Stomach (tissue), 8 donors: ENCODE measurements at regions not wholly inside any gene's neighbourhood (a gene's known extent, or its start where the extent isn't known, plus 50 kb on each side); places are given as distances from the start of the nearest gene placed in this dataset.

Experiments
- DNase-seq, 2 donors: peaks; one replicate each; pipeline versions ENCODE4 v3.0.0 to v3.0.0-alpha.2; 2013 to 2019
- H3K27ac ChIP-seq, 5 donors: fragments of 200-600 bp in 4 of 5; sonication (generic) in 4 of 5; one replicate each; pipeline ENCODE4 v1.5.1; 2013 to 2019; ENCODE audit warnings: mild to moderate bottlenecking in 1 of 5, moderate library complexity in 1 of 5
- H3K27me3 ChIP-seq, 3 donors: fragments of 200-600 bp; sonication (generic); one replicate each; pipeline ENCODE4 v1.5.1; 2017 to 2019; ENCODE audit warnings: mixed run types in 1 of 3
- H3K36me3 ChIP-seq, 4 donors: fragments of 200-600 bp; sonication (generic); 1 replicate in 3 of 4; 2 replicates in 1 of 4; pipeline ENCODE4 v1.5.1; 2016 to 2019
- H3K4me1 ChIP-seq, 4 donors: fragments of 200-600 bp; sonication (generic); one replicate each; pipeline ENCODE4 v1.5.1; 2016 to 2019
- H3K4me3 ChIP-seq, 4 donors: fragments of 200-600 bp; sonication (generic) in 3 of 4; one replicate each; pipeline ENCODE4 v1.5.1; 2016 to 2019; ENCODE audit warnings: mild to moderate bottlenecking in 1 of 4
- H3K9me3 ChIP-seq, 4 donors: fragments of 200-600 bp; sonication (generic); one replicate each; pipeline ENCODE4 v1.5.1; 2016 to 2019
- EP300 ChIP-seq: sonication (generic); formaldehyde crosslinking; IDR thresholded peaks from one replicate; pipeline ENCODE4 v1.6.1; 2017; ENCODE audit warnings: antibody characterized with exemption
- POLR2A ChIP-seq, 4 donors: fragments of 450-650 bp; IDR thresholded peaks; one replicate each; pipeline ENCODE4 v1.6.1; 2016; ENCODE audit warnings: antibody characterized with exemption in 4 of 4, control low read depth in 2 of 4, mild to moderate bottlenecking in 1 of 4, moderate library complexity in 1 of 4
- POLR2AphosphoS5 ChIP-seq, 3 donors: sonication (generic); formaldehyde crosslinking; IDR thresholded peaks; one replicate each; pipeline ENCODE4 v1.6.1; 2016; ENCODE audit warnings: antibody characterized with exemption in 3 of 3
- WGBS, 5 donors: extraction: QIAGEN DNeasy Blood & Tissue Kit in 3 of 5; methylation state at CpG; one replicate each; pipeline versions ENCODE4 v1.1.5 to v1.1.7; 2013 to 2018; 5-methylcytosine and 5-hydroxymethylcytosine counted together
- intact Hi-C: fragments of 100-400 bp; cut with DNase I; formaldehyde crosslinking; loops from one replicate; pipeline ENCODE4 v1.15.1; 2023; ENCODE audit warnings: low total_unique reads
- TF ChIP-seq, protein P1 (sequence below), 7 experiments: fragments of 450-650 bp in 4 of 7; fragments of 200-600 bp in 3 of 7; sonication (generic) in 3 of 7; IDR thresholded peaks; one replicate each; pipeline ENCODE4 v1.5.1; 2016 to 2019; ENCODE audit warnings: antibody characterized with exemption in 7 of 7, control low read depth in 2 of 7, mild to moderate bottlenecking in 1 of 7
- donor health status: healthy with polysubstance abuse.
- donor health status: Bipolar disorder and iron deficiency.
- donor health status: healthy.

DNA sequence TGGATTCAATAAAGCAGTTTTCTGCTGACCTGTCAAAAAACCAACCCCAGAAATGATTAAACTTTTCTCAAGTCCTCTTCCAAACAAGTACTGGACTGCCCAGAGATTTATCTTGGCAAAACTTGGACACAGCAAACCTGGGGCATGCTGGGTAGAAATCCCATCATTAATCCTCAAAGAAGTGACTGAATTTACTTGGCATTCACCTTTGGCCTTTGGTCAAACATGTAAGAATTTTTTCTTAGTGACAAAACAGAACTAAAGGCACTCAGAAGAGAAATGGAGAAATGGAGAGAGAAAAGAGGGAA, 248.6 kb upstream of the NREP start:
- no peak for DNase-seq
- TF ChIP-seq POLR2AphosphoS5 (IDR thresholded peaks at IDR 0.05): no peak
- TF ChIP-seq EP300: no peak
- TF ChIP-seq, protein P1, sequence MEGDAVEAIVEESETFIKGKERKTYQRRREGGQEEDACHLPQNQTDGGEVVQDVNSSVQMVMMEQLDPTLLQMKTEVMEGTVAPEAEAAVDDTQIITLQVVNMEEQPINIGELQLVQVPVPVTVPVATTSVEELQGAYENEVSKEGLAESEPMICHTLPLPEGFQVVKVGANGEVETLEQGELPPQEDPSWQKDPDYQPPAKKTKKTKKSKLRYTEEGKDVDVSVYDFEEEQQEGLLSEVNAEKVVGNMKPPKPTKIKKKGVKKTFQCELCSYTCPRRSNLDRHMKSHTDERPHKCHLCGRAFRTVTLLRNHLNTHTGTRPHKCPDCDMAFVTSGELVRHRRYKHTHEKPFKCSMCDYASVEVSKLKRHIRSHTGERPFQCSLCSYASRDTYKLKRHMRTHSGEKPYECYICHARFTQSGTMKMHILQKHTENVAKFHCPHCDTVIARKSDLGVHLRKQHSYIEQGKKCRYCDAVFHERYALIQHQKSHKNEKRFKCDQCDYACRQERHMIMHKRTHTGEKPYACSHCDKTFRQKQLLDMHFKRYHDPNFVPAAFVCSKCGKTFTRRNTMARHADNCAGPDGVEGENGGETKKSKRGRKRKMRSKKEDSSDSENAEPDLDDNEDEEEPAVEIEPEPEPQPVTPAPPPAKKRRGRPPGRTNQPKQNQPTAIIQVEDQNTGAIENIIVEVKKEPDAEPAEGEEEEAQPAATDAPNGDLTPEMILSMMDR (IDR thresholded peaks at IDR 0.05): no peak
- no peak for TF ChIP-seq POLR2A (IDR thresholded peaks at IDR 0.05)
- intact Hi-C loops: no loop called here
- Histone ChIP-seq H3K36me3 (no peaks in the 10 kb centered on the region), H3K27me3 (no peaks in the 10 kb centered on the region), H3K4me3 (no peak overlapping the region), H3K27ac (no peak overlapping the region), H3K4me1 (no peaks in the 10 kb centered on the region), H3K9me3 (no peaks in the 10 kb centered on the region)

DNA sequence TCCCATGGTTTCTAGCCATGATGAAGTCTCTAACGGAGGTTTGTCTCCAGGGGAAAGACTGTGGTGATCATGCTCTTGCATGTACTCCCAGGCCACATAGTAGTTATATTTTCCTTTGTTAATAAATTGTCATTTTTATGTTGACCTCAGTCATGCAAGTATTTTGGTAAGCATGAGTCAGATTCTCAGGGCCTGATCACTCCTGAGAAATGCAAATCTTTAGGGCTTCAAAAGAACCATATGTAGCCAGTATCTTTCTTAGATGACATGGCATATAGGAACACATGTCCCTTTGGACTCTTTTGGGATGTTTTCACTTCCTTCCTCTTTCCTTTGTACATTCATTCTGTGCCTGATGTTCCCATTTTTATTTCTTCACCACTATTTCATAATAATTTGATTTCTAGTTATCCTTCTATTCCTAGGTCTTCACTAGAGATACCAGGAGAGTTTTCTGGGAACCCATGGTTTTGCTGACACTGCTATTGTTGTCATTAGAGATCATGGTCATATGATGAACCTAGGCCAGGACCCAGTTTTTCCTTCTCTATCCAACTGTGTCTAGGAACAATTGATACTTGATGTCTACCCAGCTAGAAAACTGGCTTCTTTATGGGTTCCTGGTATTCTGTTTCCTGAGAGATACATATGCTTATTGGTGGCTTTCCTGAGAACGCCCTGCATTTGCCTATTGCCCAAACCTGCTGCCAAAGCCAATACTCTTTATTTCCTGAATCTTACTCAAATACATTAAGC, 248.1 kb upstream of the NREP start:
- 63 to 80% (median 70%) methylated on average over 2 of the region's 2 CpGs for WGBS, 5 donors
- TF ChIP-seq EP300: no peak
- TF ChIP-seq POLR2A (IDR thresholded peaks at IDR 0.05): no peak
- TF ChIP-seq, protein P1 (IDR thresholded peaks at IDR 0.05): no peak
- no peak for TF ChIP-seq POLR2AphosphoS5 (IDR thresholded peaks at IDR 0.05)
- intact Hi-C loops: no loop called here
- no peaks in the 10 kb centered on the region for H3K4me1 ChIP-seq
- no peaks in the 10 kb centered on the region for H3K36me3 ChIP-seq
- no peaks in the 10 kb centered on the region for H3K9me3 ChIP-seq
- no peak overlapping the region for H3K4me3 ChIP-seq
- no peak overlapping the region for H3K27ac ChIP-seq
- H3K27me3 ChIP-seq: no peaks in the 10 kb centered on the region
- no peak for DNase-seq

DNA sequence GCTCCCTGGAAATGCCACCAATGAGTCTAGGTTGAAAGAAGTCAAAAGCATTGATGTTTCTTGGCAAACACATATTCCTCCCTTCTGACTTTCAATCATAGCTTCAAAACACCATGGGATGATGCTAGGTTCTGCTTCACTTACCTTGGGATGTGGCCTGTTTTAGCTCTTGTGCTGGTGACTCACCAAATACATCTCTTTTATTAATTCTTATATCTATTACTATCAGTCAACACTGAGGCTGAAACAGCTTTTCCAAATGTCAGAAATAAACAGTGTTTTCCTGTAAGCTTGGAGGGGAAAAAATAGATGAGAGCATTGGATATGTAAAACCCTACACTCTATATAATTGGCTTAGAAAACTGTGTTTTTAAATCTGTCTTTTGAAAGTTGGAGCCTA, 245.4 kb upstream of the NREP start:
- H3K4me3 ChIP-seq: no peak overlapping the region
- H3K27me3 ChIP-seq: no peaks in the 10 kb centered on the region
- TF ChIP-seq, protein P1 (IDR thresholded peaks at IDR 0.05): no peak
- TF ChIP-seq EP300: no peak
- TF ChIP-seq POLR2AphosphoS5 (IDR thresholded peaks at IDR 0.05): no peak
- no peak for TF ChIP-seq POLR2A (IDR thresholded peaks at IDR 0.05)
- H3K27ac ChIP-seq: no peak overlapping the region
- no peak for DNase-seq
- H3K4me1 ChIP-seq: no peaks in the 10 kb centered on the region
- H3K36me3 ChIP-seq: no peaks in the 10 kb centered on the region
- no peaks in the 10 kb centered on the region for H3K9me3 ChIP-seq
- intact Hi-C loops: no loop called here

DNA sequence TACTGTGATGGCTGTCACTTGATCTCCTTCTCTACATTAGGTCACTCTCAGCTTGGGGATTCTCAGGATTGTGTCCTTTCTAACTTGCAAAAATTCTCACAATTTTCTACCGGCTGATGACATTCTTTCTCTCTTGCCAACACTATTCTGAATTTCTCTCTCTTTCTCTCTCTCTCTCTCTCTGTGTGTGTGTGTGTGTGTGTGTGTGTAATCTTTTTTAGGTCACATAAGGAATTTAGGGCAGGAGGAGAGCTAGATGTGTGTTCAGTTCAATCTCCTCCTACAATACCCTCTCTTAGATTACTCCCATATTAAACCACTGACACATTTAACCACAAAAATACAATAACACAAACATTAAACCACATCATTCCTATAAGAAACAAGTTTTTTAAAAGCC, 242.3 kb upstream of the NREP start:
- Histone ChIP-seq H3K27ac (no peak overlapping the region), H3K9me3 (no peaks in the 10 kb centered on the region), H3K4me1 (no peaks in the 10 kb centered on the region), H3K4me3 (no peak overlapping the region), H3K36me3 (no peaks in the 10 kb centered on the region), H3K27me3 (no peaks in the 10 kb centered on the region)
- 85 to 96% (median 92%) methylated on average over 1 of the region's 1 CpG for WGBS, 5 donors
- intact Hi-C loops: no loop called here
- DNase-seq: no peak
- TF ChIP-seq, protein P1 (IDR thresholded peaks at IDR 0.05): no peak
- TF ChIP-seq EP300 (no peak), POLR2AphosphoS5 (IDR thresholded peaks at IDR 0.05) (no peak), POLR2A (IDR thresholded peaks at IDR 0.05) (no peak)
